Stomach (tissue), 4 donors: ENCODE measurements at regions not wholly inside any gene's neighbourhood (a gene's known extent, or its start where the extent isn't known, plus 50 kb on each side); places are given as distances from the start of the nearest gene placed in this dataset.

Experiments
- EP300 ChIP-seq: sonication (generic); formaldehyde crosslinking; IDR thresholded peaks from one replicate; pipeline ENCODE4 v1.6.1; 2017; ENCODE audit warnings: antibody characterized with exemption
- POLR2A ChIP-seq, 4 donors: fragments of 450-650 bp; IDR thresholded peaks; one replicate each; pipeline ENCODE4 v1.6.1; 2016; ENCODE audit warnings: antibody characterized with exemption in 4 of 4, control low read depth in 2 of 4, mild to moderate bottlenecking in 1 of 4, moderate library complexity in 1 of 4

GRCh38 chr15:24607636-24608035 lies 67.9 kb upstream of the NPAP1 start:
- TF ChIP-seq EP300, result no peak
- no peak for TF ChIP-seq POLR2A (IDR thresholded peaks at IDR 0.05)
